HCT116 (cell line): ENCODE measurements at regions not wholly inside any gene's neighbourhood (a gene's known extent, or its start where the extent isn't known, plus 50 kb on each side); places are given as distances from the start of the nearest gene placed in this dataset.

ENCODE experiments used
- ATAC-seq: fragments of 200-7000 bp; cut with Tn5 transposase; 2 replicates; pipeline ENCODE4 v1.9.1; 2020; ENCODE audit warnings: mild to moderate bottlenecking, moderate library complexity
- BruUV-seq: library from RNA; stranded (reverse); fragments of 400-500 nt; replicated peaks from 2 replicates; lab custom pipeline; 2021; lab: Mats Ljungman, UMichigan
- CTCF ChIA-PET: fragments of 300-600 bp; sonication (Branson Sonifier 250); formaldehyde crosslinking; loops from one replicate; lab custom pipeline; 2021; ENCODE audit warnings: antibody characterized with exemption; lab: Charles Lee
- POLR2A ChIA-PET: fragments of 300-600, 350-600 bp; sonication (Branson Sonifier 250); formaldehyde crosslinking; loops from one replicate; lab custom pipeline; 2021; ENCODE audit warnings: antibody characterized with exemption; lab: Charles Lee
- RAD21 ChIA-PET, 2 experiments: fragments of 300-600 bp; sonication (Branson Sonifier 250); formaldehyde crosslinking; loops; one replicate each; lab custom pipeline; 2023; ENCODE audit warnings: low total read pairs in 2 of 2; ENCODE audit not compliant: uncharacterized antibody in 2 of 2, unreplicated experiment in 2 of 2, low non-redundant PET in 1 of 2; lab: Charles Lee
- DNase-seq: peaks from one replicate; pipeline ENCODE4 v3.0.0-alpha.2; 2010; ENCODE audit warnings: low read depth, low spot score
- H2AFZ ChIP-seq: fragments of 200-600 bp; shearing (Covaris generic), sonication (generic); 2 replicates; pipeline ENCODE4 v1.6.1; 2017; ENCODE audit warnings: low read depth, mixed run types, mixed read lengths, antibody characterized with exemption, low read length; ENCODE audit not compliant: poor library complexity, severe bottlenecking
- H3K27ac ChIP-seq: 2 replicates; pipeline ENCODE4 v1.5.1; 2012; ENCODE audit warnings: low read depth, low read length
- H3K27me3 ChIP-seq: fragments of 200-600 bp; sonication (generic); 2 replicates; pipeline ENCODE4 v1.6.1; 2016; ENCODE audit warnings: mixed run types, low read length, mixed read lengths; ENCODE audit not compliant: insufficient read depth
- H3K36me3 ChIP-seq, 2 experiments: fragments of 200-500 bp in 1 of 2; fragments of 200-600 bp in 1 of 2; sonication (Bioruptor generic) in 1 of 2; sonication (generic) in 1 of 2; 2 replicates each; pipeline versions ENCODE4 v1.5.1 to v1.6.1; 2014 to 2016; ENCODE audit warnings: low read length in 2 of 2, inconsistent platforms in 1 of 2, mixed read lengths in 1 of 2, mixed run types in 1 of 2; ENCODE audit not compliant: insufficient read depth in 2 of 2, control insufficient read depth in 1 of 2
- H3K4me1 ChIP-seq, 2 experiments: fragments of 200-600 bp in 1 of 2; sonication (generic) in 1 of 2; 2 replicates each; pipeline versions ENCODE4 v1.5.1 to v1.6.1; 2012 to 2017; ENCODE audit warnings: low read length in 2 of 2, inconsistent platforms in 1 of 2, mild to moderate bottlenecking in 1 of 2, mixed read lengths in 1 of 2, mixed run types in 1 of 2, moderate library complexity in 1 of 2; ENCODE audit not compliant: insufficient read depth in 2 of 2, control insufficient read depth in 1 of 2
- H3K4me2 ChIP-seq: fragments of 200-600 bp; sonication (generic); 2 replicates; pipeline ENCODE4 v1.6.1; 2017; ENCODE audit warnings: mixed run types, low read length, mixed read lengths
- H3K4me3 ChIP-seq, 2 experiments: fragments of 200-600 bp in 1 of 2; sonication (generic) in 1 of 2; replicated peaks in 1 of 2; 2 replicates each; pipeline ENCODE4 v1.5.1; 2011 to 2016; ENCODE audit warnings: low read length in 2 of 2, control low read depth in 1 of 2, low read depth in 1 of 2, mild to moderate bottlenecking in 1 of 2, mixed read lengths in 1 of 2, mixed run types in 1 of 2
- H3K79me2 ChIP-seq: fragments of 200-600 bp; sonication (generic); 2 replicates; pipeline ENCODE4 v1.6.1; 2017; ENCODE audit warnings: mild to moderate bottlenecking, mixed run types, low read length, moderate library complexity, mixed read lengths; ENCODE audit not compliant: insufficient read depth
- H3K9ac ChIP-seq: fragments of 200-600 bp; sonication (generic); 2 replicates; pipeline ENCODE4 v1.6.1; 2016; ENCODE audit warnings: low read length, mixed read lengths
- H3K9me2 ChIP-seq: fragments of 200-600 bp; sonication (generic), shearing (Covaris generic); 2 replicates; pipeline ENCODE4 v1.6.1; 2017; ENCODE audit warnings: mixed run types, mild to moderate bottlenecking, moderate library complexity; ENCODE audit not compliant: insufficient read depth
- H3K9me3 ChIP-seq, 2 experiments: fragments of 200-500 bp in 1 of 2; fragments of 200-600 bp in 1 of 2; sonication (Bioruptor generic) in 1 of 2; sonication (generic) in 1 of 2; 2 replicates each; pipeline ENCODE4 v1.6.1; 2014 to 2017; ENCODE audit warnings: low read length in 2 of 2, mixed read lengths in 2 of 2, inconsistent platforms in 1 of 2, low read depth in 1 of 2, mild to moderate bottlenecking in 1 of 2, mixed run types in 1 of 2, moderate library complexity in 1 of 2; ENCODE audit not compliant: control insufficient read depth in 1 of 2, insufficient read depth in 1 of 2
- H4K20me1 ChIP-seq: fragments of 200-600 bp; sonication (generic), shearing (Covaris generic); 2 replicates; pipeline ENCODE4 v1.6.1; 2017; ENCODE audit warnings: mixed run types, mild to moderate bottlenecking, moderate library complexity; ENCODE audit not compliant: insufficient read depth
- EZH2 ChIP-seq: fragments of 200-600 bp; sonication (generic); IDR thresholded peaks from 2 replicates; pipeline ENCODE4 v1.6.1; 2017; ENCODE audit warnings: antibody characterized with exemption, mixed run types
- JUND ChIP-seq: IDR thresholded peaks from 2 replicates; pipeline ENCODE4 v1.6.1; 2012
- ZBTB33 ChIP-seq: IDR thresholded peaks from 2 replicates; pipeline ENCODE4 v1.6.1; 2011; ENCODE audit warnings: mild to moderate bottlenecking, low read length, moderate library complexity; ENCODE audit not compliant: insufficient replicate concordance; ENCODE audit errors: extremely low read depth
- ZNF274 ChIP-seq: fragments of 200-500 bp; sonication (Bioruptor generic); IDR thresholded peaks from 2 replicates; pipeline ENCODE4 v1.6.1; 2014; ENCODE audit warnings: mild to moderate bottlenecking, low read depth, low read length, inconsistent platforms
- intact Hi-C: fragments of 100-400 bp; cut with micrococcal nuclease; formaldehyde crosslinking; loops from 2 replicates; pipeline ENCODE4 v1.10.0; 2022
- TF ChIP-seq, protein P1 (sequence below): IDR thresholded peaks from 2 replicates; pipeline ENCODE4 v1.6.1; 2012; ENCODE audit warnings: low read depth
- TF ChIP-seq, protein P2 (sequence below), 3 experiments: fragments of 200-600 bp in 1 of 3; sonication (generic) in 1 of 3; IDR thresholded peaks in 2 of 3; conservative IDR thresholded peaks in 1 of 3; 2 replicates each; pipeline ENCODE4 v1.5.1; 2012 to 2017; ENCODE audit warnings: low read depth in 2 of 3, low read length in 2 of 3, antibody characterized with exemption in 1 of 3, borderline replicate concordance in 1 of 3, control low read depth in 1 of 3, mild to moderate bottlenecking in 1 of 3, mixed read lengths in 1 of 3, mixed run types in 1 of 3, moderate library complexity in 1 of 3; ENCODE audit not compliant: insufficient read depth in 1 of 3

- TF ChIP-seq JUND, result no peak
- TF ChIP-seq, protein P1, sequence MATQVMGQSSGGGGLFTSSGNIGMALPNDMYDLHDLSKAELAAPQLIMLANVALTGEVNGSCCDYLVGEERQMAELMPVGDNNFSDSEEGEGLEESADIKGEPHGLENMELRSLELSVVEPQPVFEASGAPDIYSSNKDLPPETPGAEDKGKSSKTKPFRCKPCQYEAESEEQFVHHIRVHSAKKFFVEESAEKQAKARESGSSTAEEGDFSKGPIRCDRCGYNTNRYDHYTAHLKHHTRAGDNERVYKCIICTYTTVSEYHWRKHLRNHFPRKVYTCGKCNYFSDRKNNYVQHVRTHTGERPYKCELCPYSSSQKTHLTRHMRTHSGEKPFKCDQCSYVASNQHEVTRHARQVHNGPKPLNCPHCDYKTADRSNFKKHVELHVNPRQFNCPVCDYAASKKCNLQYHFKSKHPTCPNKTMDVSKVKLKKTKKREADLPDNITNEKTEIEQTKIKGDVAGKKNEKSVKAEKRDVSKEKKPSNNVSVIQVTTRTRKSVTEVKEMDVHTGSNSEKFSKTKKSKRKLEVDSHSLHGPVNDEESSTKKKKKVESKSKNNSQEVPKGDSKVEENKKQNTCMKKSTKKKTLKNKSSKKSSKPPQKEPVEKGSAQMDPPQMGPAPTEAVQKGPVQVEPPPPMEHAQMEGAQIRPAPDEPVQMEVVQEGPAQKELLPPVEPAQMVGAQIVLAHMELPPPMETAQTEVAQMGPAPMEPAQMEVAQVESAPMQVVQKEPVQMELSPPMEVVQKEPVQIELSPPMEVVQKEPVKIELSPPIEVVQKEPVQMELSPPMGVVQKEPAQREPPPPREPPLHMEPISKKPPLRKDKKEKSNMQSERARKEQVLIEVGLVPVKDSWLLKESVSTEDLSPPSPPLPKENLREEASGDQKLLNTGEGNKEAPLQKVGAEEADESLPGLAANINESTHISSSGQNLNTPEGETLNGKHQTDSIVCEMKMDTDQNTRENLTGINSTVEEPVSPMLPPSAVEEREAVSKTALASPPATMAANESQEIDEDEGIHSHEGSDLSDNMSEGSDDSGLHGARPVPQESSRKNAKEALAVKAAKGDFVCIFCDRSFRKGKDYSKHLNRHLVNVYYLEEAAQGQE, result no peak
- TF ChIP-seq, protein P2, sequence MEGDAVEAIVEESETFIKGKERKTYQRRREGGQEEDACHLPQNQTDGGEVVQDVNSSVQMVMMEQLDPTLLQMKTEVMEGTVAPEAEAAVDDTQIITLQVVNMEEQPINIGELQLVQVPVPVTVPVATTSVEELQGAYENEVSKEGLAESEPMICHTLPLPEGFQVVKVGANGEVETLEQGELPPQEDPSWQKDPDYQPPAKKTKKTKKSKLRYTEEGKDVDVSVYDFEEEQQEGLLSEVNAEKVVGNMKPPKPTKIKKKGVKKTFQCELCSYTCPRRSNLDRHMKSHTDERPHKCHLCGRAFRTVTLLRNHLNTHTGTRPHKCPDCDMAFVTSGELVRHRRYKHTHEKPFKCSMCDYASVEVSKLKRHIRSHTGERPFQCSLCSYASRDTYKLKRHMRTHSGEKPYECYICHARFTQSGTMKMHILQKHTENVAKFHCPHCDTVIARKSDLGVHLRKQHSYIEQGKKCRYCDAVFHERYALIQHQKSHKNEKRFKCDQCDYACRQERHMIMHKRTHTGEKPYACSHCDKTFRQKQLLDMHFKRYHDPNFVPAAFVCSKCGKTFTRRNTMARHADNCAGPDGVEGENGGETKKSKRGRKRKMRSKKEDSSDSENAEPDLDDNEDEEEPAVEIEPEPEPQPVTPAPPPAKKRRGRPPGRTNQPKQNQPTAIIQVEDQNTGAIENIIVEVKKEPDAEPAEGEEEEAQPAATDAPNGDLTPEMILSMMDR (IDR thresholded peaks at IDR 0.05 in 2 of 3, conservative IDR thresholded peaks at IDR 0.05 in 1 of 3; ENCODE audit: borderline replicate concordance in 1 of 3, insufficient read depth in 1 of 3, low read depth in 2 of 3, low read length in 2 of 3), result no peak
- no peak for TF ChIP-seq EZH2
- TF ChIP-seq ZNF274, result no peak
- no peak for TF ChIP-seq ZBTB33
- Histone ChIP-seq H3K9ac (no peak overlapping the region), H3K36me3 (no peaks in the 10 kb centered on the region), H2AFZ (no peak overlapping the region), H3K9me3 (no peaks in the 10 kb centered on the region), H3K27me3 (no peaks in the 10 kb centered on the region), H3K79me2 (no peaks in the 10 kb centered on the region), H3K9me2 (no peaks in the 10 kb centered on the region), H4K20me1 (no peaks in the 10 kb centered on the region), H3K27ac (no peak overlapping the region), H3K4me3 (no peak overlapping the region), H3K4me1 (no peaks in the 10 kb centered on the region), H3K4me2 (no peak overlapping the region)
- ChIA-PET RAD21 (no interaction called here), CTCF (no interaction called here), POLR2A (no interaction called here)
- no peak for DNase-seq
- ATAC-seq, result no peak
- intact Hi-C loops, result no loop called here
- no TSS peak for BruUV-seq
These were observed 80.5 kb upstream of the HELT start for GRCh38 chr4:184937745-184938144.
